Right lung (tissue), 2 donors: ENCODE measurements at regions not wholly inside any gene's neighbourhood (a gene's known extent, or its start where the extent isn't known, plus 50 kb on each side); places are given as distances from the start of the nearest gene placed in this dataset.
"Not testable (repeated sequence)": the region's sequence is repeated elsewhere in the genome, so short reads cannot be mapped to it uniquely, and the experiment has no call there.

ENCODE experiments used
- DNase-seq, 2 donors: peaks; one replicate each; pipeline ENCODE4 v3.0.0-alpha.2; 2013

DNA sequence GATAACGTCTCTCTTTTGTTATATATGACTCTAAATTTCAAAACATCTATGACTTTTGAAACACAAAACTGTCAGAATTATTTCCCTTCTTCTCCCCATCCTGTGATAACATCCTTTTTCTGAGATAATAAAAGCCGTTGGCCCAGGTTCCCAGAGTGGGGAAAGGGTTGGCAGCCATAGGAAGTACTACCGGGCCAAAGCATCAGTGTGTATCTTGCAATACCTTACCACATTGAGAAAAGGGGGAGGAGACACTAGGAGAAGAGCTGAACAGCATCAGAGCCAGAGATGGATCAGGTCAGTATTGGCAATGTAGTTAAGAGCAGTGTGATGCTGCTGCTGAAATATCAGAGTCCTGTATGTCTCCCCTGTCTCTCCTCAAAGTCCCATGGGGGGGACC, 210.0 kb upstream of the PROK2 start:
- DNase-seq = no peak

DNA sequence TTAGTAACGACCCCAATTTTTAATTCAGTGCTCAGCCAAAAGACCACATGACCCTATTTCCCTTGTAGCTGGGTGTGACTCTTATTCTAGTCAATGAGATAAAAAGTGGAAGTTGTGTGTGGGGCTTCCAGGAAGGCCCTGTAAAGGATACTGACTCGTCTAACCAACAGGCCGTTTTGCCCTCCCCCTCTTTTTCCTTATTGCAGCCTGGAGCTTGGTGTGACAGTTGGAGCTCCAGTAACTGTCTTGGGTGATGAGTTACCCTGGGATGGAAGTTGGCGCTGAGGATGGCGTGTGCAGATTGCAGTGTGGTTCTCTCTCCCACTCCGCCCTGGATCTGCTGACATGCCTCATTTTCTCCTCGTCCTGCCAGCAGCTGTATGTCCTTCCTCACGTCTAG, 209.3 kb upstream of the PROK2 start:
- no peak for DNase-seq

DNA sequence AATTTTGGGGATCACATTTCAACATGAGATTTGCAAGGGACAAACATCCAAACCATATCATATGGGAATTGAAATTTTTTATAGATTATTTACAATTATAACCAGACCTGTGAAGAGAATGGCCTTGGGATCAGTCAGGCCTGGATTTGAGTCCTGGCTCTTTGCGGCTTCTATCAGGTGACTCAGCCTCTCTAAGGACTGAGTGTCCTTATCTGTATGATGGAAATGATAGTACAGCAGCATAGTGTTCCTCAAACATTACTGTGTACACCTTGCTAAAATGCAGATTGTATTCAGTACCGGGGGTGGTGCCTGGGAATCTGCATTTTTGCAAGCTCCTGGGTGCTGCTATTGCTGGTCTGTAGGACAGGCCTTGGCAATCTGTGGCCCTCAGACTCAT, 206.7 kb upstream of the PROK2 start:
- DNase-seq = no peak

DNA sequence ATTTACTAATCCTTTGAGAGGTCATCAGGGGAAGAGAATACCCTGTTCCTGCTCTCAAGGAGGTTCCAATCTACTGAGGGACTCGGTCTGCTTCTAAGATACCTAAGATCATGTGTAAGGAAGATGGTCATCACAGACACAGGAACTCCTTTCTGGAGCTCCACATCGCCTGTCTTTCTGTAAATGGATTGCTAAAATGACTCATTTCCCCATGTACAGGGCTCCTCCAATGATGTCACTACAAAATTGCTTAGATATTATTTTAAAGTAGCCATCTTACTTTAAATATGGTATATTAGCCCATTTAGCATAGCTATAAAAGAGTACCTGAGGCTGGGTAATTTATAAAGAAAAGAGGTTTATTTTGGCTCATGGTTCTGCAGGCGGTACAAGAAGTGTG, 206.1 kb upstream of the PROK2 start:
- no peak for DNase-seq

DNA sequence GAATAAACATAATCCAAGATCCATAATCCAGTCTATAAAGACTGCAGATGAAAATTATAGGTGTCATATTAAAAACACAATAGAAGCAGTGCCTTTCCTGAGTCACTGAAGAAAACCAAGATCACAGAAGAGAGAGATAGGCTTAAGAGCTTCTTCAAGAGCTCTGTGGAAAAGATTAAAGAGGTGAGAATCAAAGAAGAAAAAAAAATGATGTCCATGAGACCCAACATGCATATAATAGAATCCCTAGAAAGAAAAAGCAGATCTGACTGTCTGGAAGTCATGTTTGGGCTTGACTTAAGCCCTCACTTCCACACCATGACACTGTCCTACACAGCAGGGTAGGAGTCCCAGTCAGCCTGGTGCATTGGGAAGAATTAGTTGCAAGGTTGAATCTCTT, 205.6 kb upstream of the PROK2 start:
- DNase-seq = no peak

DNA sequence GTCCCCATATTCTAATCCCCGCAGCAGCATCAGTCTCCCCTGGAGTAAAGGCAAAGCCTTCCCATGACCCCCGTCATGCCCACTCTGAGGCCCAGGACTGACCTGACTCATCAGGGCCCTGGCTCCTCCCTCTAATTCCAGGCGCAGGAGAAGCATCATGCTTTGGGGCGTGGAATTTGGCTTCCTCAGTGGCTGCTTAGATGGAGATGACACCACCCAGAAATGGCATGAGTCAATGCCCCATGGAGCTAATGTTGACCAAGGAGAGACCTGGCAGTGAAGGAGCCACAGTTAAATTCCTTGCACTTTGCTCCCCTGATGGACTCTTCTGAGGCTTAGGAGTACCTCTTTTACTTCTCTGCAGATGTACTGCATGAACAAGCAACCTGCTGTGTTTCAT, 204.2 kb upstream of the PROK2 start:
- DNase-seq = no peak

DNA sequence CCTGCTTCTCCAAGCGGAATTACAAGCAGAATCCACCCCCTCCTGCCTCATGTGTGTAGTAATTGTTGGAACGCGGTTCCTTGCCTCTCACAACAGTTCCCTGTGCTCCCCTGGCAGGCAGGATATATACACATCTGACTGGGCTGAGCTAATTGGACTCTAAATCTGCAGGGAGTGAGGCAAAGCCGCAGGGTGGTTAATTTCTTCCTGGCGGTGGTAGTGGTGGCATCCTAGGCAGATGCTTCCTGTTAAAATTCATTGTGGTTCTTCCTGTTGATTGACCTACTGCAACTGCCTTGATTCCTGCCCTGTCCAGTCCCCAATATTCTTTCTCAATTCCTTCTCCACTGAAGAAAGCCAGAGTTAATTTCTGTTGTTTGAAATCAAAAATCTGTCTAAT, 202.9 kb upstream of the PROK2 start:
- no peak for DNase-seq

DNA sequence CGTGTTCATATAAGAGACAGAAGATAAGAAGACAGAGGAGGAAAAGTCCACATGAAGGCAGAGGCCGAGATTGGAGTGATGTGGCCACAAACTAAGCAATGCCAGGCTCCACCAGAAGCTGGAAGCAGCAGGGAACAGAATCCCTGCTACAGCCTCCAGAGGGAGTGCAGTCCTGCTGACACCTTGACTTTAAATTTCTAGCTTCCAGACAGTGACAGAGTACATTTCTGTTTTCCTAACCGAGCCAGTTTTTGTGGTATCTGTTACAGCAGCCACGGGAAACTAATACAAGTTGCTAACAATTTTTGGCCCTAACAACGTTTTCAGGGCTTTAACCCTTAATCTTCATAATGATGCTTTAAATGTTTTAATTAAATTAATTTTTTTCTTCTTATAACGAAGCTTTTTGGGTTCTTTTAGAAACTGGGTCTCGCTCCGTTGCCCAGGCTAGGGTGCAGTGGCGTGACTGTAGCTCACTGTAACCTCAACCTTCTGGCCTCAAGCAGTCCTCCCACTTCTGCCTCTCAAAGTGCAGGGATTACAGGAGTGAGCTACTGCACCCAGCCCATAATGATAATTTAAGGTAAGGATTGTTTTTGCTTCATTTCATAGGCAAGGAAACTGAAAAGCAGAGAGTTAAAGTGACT, 202.3 kb upstream of the PROK2 start:
- DNase-seq = no peak

DNA sequence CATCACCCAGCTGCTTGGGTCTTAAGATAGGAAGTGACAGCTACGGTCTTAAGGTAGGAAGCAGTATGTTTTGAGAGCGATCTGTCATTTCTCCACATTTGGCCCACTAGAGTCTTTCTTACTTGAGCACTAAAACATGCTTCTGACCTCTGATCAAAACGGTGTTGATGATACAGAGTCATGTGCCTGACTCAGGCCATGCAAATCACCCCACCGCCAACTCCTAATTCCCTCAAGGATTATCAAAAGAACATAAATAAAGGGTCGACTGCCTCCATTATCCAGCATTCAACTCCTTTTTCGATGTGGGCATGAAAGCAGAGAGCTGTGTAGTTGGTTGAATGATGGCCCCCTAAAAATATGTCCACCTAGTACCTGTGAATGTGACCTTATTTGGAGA, 201.7 kb upstream of the PROK2 start:
- no peak for DNase-seq

DNA sequence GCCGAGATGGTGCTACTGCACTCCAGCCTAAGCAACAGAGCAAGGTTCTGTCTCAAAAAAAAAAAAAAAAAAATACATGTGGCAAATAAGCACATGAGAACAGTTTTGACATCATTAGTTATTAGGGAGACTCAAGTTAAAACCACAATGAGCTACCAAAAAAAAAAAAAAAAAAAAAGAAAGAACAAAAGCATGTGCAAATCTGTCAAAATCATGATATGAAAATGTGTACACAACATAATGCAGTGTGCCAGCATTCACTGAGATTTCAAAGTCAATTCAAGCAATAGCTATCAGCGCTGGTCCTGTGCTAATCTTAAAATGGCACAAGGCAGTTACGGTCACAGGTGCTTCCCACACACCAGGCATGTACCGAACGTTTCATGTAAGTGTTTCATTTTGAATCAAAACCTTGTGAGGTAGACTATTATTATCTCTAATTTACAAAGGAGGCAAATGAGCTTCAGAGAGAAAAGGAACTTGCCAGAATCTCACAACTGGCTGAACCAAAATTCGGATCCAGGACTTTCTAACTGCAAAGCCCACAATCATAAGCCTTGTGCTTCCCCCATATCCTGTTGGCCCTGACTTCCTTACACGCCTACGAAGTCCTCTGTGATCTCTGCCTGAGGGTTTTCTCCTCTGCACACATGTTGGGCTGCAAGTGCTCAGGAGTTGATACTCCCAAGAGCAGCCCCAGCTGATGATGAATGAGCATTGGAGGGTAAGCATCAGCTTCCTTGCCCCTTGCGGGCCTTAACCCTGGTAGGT, 200.1 kb upstream of the PROK2 start:
- no peak for DNase-seq

DNA sequence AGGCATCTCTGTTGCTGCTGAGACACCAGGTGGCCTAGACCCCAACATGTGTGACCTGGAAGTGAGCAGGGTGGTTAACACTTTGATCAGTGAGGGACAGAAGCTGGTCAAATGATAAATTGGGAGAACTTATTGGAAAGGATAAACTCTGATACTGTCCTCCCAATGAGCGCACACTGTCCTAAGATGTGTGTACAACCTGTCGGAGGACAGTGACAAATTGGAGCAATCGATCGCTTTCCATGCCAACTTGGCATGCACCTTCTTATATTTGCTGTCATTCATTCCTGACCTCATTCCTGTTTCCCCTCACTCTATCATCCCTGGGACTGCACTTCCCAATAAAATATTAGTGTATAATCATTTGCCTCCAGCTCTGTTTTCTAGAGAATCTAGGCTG, 198.7 kb upstream of the PROK2 start:
- DNase-seq = no peak

DNA sequence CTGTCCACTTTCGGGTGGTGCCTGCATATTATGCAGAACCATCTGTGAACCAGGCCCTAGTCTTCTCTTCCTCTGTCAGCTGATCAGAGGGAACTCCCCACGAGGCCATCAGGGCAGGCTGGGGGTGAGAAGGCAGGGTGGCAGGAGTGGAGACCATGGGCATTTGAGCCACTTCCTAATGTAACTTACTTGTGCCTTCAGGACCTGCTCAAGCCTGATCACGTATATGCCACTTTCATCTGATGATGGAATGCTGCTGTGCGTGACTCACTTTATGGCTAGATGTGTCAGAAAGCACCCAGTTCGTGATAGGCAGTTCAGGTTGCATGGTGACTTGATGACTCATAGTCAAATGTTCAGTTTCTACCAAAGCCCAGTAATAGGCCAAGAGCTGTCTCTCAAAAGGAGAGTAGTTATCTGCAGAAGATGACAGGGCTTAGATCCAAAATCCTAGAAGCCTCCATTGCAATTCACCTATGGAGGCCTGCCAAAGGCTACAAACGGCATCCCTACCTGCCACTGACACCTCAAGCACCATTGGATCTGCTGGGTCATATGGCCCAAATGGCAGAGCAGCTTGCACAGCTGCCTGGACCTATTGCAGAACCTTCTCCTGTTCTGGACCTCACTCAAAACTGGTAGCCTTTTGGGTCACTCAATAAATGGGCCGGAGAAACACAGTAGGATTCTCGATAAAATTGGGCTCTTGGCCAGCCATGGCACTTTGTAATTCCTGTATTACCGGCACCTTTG, 197.7 kb upstream of the PROK2 start:
- not testable (repeated sequence) for DNase-seq

DNA sequence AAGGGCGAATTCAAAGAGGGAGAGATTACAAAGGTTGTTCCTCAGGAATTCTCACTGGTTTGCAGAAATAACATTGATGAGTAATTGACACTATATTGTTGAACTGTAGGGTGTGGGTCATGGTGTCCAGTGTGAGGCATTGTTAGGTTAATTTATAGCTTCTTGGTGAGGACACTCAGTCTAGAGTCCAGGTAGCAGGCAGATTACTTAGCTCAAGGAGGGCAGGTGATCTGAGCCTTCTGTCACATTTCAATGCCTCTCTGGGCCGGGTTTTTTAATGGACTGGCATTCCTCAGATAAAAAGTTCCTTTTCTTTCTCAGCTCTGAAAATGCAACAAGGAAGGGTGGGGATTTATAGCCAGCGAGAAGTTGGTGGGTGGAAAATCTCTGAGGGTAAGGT, 194.2 kb upstream of the PROK2 start:
- DNase-seq = no peak

DNA sequence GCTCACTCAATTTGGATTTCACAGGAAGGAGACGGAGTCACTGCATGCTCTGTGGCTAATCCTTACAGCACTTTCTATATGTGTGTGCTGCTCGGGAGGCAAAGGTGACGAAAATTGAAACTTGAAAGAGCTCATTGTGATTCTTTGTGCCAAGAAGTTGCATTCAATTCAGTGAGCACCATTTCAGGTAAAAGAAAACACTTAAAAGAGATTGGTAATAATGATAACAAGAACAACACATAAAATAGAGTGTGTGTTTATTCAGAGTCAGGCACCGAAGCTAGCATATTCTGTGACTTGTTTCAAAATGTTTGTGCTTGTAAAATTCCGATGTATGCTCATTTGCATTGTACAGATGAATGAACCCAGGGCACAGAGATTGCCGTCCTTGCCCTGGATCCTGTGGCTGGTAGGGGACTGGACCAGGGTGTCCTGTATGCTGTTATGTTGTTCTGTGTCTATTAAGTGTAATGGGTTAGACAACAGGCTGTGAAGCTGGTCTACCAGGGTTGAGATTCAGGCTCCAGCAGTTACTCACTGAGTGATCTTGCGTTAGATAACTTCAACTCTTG, 193.3 kb upstream of the PROK2 start:
- no peak for DNase-seq

DNA sequence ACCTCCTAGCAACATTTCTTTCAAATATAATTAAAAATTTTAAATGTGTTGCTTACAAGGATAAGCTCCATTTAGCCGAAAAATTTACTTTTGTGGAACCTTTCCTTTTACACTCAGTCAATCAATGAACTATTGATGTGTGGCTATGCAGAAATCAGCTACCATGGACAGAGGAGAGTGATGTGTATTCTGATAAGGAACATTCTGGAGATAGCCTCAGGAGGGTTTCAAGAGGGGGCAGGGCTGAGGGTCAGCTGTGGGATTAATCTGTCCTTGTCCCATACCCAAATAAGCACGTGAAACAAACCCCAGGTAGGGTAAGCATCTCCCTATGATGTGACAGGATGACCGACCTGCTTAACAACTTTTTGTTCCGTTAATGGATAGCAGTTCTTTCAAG, 192.6 kb upstream of the PROK2 start:
- no peak for DNase-seq

DNA sequence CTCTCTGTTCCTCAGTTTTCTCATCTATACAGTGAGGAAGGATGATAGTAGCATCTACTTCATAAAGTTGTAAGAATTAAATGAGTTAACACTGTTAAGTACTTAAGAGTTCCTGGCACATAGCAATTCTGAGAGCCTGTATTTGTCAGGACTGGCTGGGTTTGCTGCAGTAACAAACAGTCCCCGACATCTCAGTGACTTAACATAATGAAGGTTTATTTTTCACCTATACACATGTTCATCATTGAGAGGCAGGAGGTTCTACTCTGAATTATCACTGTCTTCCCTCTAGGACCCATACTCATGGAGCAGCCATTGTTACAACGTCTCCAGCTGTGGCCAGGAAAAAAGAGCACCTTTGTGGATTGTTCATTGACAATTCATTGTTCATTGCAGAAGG, 190.6 kb upstream of the PROK2 start:
- no peak for DNase-seq

DNA sequence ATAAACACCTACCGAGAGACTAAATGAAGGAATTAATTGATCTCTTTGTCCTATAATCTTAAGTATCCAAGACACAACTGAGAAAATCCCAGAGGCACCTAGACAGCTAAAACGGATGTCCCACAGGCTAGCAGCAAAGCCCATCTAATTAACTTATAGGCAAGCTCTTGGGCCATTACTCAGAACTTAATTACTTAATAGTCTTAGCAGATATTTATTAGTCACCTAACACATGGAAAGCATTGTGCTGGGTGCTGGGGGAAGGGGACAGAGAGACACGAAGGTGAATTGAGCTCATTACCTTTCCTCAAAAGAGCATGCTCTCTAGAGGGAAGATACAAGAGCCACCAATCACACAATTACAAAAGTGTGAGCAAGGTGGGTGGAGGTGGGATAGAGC, 189.8 kb upstream of the PROK2 start:
- DNase-seq = no peak

DNA sequence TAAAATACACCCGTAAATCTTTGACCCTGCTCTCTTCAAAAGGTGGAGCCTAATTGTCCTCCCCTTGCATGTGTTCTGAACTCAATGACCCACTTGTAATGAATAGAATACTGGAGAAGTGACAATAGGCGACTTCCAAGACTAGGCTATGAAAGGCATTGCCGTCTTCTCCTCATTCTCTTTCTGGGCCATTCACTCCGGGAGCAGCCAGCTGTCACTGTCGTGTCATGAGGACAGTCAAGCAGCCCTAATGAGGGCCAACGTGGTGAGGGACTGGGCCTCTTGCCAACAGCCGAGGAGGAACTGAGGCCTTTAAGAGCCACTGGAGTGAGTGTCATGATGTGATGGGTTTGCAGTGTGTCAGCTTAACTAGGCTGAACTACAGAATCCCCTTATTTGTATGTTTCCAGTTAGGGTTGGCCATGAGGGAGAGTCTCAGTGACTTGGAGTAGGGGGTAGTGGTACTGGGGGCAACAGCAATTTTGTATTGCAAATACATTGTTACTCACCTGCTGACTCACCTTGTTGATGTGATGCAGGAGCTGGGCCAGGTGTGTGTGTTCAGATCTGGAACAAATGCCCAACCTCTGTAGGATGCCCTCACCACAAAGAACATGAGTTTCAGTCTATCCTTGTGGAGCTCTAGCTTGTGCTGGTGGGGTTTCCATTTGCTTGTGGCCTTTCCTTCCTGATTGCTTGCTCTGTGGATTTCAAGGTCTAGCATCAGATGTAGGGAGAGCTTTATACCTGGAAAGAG, 188.5 kb upstream of the PROK2 start:
- DNase-seq = no peak

DNA sequence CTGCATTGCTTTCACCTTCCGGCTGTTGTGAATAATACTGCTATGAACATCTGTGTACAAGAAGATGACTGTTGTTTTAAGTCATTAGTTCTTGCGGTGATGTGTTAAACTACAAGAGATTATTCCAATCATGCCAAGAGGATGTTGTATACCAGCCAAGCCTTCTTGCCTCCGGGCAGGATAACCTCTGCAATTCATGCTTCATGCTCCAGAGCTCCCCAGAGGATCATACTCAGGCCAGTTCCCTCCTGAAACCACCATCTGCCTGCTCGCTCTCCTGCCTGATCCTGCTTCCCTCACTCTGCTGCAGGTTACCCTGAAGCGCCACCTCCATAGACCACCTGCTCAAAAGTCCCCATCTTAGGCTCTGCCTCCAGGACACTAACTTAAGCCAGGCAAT, 187.1 kb upstream of the PROK2 start:
- no peak for DNase-seq

DNA sequence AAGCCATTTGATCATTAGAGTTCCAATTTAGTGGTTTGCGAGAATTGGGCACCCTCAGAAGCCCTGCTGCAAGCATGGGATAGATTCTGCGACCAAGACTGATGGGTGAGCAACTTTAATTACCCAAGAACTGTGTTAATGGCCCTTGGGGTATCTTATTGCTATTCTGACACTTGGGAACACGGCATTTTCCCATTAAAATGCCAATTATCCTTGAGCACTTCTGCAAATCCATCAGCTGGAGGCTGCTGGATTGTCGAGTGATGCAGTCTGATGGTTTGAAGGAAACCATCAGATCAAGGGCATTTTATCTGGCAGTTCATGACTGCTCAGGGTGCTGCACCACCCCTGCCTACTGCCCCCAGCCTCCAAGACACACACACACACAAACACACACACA, 183.6 kb upstream of the PROK2 start:
- no peak for DNase-seq

DNA sequence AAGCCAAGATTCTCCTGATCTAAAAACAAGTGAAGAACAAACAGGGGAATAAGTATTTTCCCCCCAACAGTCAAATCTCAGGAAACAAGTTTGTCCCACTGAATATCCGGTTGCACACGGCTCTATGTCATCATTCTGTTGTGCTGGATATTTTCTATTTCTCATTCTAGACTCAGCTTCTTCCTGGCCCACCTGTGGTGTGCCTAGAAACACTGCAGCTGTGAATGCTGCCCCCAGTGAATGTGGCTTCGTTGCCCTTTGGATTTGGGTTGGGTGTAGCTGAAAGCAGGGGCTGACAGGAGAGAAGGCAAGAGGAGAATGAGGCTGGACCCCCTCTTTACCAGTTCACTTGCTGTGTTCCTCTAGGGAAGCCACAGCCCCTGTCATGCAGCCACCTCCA, 181.2 kb upstream of the PROK2 start:
- no peak for DNase-seq

DNA sequence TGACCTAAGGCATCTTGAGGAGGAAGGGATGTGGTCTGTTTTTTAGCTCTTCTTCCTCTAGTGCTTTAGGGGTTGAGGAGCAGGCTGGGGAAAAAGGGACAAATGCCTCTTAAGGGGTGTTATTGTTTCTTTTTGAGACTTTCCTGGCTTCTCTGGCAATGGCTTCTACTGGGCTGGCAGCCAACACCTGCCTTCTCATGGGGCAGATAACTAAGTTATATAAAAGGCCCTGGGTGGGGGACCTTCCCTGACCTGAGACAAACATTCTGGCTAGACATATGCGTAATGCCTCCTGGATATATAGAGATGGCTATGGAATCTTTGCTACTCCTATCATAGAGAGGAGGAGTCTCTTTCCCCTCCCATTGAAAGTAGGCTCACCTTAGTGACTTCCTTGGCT, 179.2 kb upstream of the PROK2 start:
- DNase-seq = no peak
